Thoracic aorta (tissue), 2 donors: ENCODE measurements at regions not wholly inside any gene's neighbourhood (a gene's known extent, or its start where the extent isn't known, plus 50 kb on each side); places are given as distances from the start of the nearest gene placed in this dataset.

Experiments used
- ATAC-seq: fragments of 150-250 bp; one replicate; pipeline ENCODE4 v1.8.0; 2017; ENCODE audit warnings: low read depth; ENCODE audit not compliant: insufficient number of reproducible peaks, low FRiP score
- DNase-seq: peaks from one replicate; pipeline ENCODE4 v3.0.0-alpha.2; 2020; ENCODE audit warnings: low spot score
- H3K27ac ChIP-seq, 2 donors: fragments of 200-600 bp; sonication (generic); 1 replicate in 1 of 2; 2 replicates in 1 of 2; pipeline ENCODE4 v1.5.1; 2016; ENCODE audit warnings: mild to moderate bottlenecking in 2 of 2, moderate library complexity in 2 of 2
- H3K27me3 ChIP-seq: fragments of 200-600 bp; sonication (generic); replicated peaks from 2 replicates; pipeline ENCODE4 v1.6.0; 2016; ENCODE audit warnings: mild to moderate bottlenecking; ENCODE audit not compliant: insufficient read depth
- H3K36me3 ChIP-seq: fragments of 200-600 bp; sonication (generic); one replicate; pipeline ENCODE4 v1.5.1; 2016
- H3K4me1 ChIP-seq, 2 donors: fragments of 200-600 bp; sonication (generic); 1 replicate in 1 of 2; 2 replicates in 1 of 2; pipeline versions ENCODE4 v1.5.1 to v1.6.0; 2016; ENCODE audit warnings: low read depth in 2 of 2, mild to moderate bottlenecking in 1 of 2; ENCODE audit not compliant: control insufficient read depth in 1 of 2
- H3K4me3 ChIP-seq: fragments of 200-600 bp; sonication (generic); 2 replicates; pipeline ENCODE4 v1.5.1; 2016; ENCODE audit warnings: mild to moderate bottlenecking
- H3K9me3 ChIP-seq: fragments of 200-600 bp; sonication (generic); 2 replicates; pipeline ENCODE4 v1.5.1; 2016
- TF ChIP-seq, protein P1 (sequence below): fragments of 200-600 bp; sonication (generic); IDR thresholded peaks from one replicate; pipeline ENCODE4 v1.5.1; 2019; ENCODE audit warnings: antibody characterized with exemption

DNA sequence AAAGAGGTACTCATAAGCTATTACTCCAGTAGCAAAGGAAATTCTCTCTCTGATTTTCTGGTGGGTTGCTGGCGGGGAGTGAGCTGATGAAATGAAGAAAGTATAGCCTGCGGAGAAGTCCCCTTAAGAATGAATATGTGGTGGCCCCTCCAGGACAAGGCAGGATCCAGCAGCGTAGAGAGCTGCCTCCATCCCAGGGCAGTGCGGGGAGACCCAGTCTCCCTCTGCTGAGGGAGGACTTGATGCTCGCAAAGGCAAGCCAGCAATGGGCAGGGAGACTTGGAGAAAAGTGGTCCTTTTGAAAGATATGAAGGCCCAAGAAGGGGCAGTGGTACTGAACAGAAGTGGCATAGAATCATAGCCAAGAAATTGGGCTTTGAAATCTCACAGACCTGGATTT is 106.0 kb upstream of the SLC44A3 start:
- TF ChIP-seq, protein P1, sequence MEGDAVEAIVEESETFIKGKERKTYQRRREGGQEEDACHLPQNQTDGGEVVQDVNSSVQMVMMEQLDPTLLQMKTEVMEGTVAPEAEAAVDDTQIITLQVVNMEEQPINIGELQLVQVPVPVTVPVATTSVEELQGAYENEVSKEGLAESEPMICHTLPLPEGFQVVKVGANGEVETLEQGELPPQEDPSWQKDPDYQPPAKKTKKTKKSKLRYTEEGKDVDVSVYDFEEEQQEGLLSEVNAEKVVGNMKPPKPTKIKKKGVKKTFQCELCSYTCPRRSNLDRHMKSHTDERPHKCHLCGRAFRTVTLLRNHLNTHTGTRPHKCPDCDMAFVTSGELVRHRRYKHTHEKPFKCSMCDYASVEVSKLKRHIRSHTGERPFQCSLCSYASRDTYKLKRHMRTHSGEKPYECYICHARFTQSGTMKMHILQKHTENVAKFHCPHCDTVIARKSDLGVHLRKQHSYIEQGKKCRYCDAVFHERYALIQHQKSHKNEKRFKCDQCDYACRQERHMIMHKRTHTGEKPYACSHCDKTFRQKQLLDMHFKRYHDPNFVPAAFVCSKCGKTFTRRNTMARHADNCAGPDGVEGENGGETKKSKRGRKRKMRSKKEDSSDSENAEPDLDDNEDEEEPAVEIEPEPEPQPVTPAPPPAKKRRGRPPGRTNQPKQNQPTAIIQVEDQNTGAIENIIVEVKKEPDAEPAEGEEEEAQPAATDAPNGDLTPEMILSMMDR = no peak
- ATAC-seq (no peak), DNase-seq (no peak)

DNA sequence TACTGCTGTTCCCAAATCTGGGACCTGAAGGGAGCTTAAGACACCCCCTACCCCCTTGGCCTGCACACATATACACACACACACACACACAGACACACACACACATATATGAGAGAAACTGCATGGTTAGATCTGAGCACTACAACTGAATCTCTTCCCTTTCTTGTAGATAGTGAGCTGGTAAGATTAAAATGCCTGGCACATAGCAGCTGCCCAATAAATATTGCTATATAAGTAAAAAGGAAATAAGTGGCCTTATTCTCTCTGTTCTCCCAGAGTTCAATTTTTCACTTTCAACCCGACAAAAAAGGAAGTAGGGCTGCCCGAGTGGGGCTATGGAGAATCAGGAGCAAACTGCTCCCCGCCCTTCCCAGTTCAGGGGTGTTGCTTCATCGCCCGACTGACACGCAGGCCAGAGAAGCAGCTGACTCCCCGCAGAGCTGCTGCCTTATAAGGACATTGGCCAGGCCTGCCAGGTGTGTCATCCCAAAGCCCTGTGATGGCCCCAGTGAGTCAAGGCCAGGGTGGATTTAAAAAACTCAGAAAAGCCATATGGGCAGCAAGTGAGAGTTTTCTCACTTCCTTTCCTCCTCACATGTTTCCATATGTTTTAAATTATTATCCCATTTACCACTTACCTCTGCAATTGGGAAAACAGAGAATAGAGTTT is 106.5 kb upstream of the SLC44A3 start:
- DNase-seq (peak; percentile 26), ATAC-seq (no peak)
- TF ChIP-seq, protein P1 = no peak
- Histone ChIP-seq H3K27me3 (no peaks in the 10 kb centered on the region), H3K36me3 (no peaks in the 10 kb centered on the region), H3K4me1 (no peaks in the 10 kb centered on the region), H3K4me3 (no peak overlapping the region), H3K27ac (no peak overlapping the region), H3K9me3 (no peaks in the 10 kb centered on the region)

More for the DNA sequence above, 106.0 kb upstream of the SLC44A3 start:
- Histone ChIP-seq H3K27ac (no peak overlapping the region), H3K27me3 (no peaks in the 10 kb centered on the region), H3K4me1 (no peaks in the 10 kb centered on the region), H3K9me3 (no peaks in the 10 kb centered on the region), H3K36me3 (no peaks in the 10 kb centered on the region), H3K4me3 (no peak overlapping the region)

DNA sequence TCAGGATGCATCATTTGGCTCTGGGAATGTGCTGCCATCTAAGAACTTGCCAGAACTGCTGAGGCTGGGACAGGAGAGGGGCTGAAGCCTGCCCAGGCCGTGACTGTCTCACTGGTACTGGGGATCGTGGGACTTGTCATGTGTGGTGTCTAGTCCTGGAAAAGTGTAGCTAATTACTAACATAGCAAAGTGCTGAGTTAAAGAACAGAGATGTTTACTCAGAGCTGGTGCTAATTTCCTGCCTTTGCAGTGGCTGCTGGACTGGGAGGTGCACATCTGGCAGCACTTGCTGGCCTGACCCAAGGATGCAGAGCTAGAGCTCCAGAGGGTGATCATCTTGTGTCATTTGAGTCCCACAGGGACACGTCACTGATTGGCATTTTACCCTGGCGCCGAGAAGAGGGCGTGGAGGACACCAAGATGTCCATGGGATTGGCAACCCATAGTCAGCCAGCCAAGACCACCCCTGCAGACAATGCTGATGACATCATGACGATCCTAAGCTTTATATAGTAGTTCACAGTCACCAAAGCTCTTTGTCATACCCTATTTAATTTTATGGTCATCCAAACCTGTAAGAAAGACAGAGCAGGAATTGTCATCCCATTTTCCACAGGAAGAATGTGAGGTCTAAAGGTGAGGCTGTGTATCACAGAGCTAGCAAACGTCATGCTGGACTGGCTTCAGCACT is 110.1 kb upstream of the SLC44A3 start:
- H3K4me3 ChIP-seq = no peak overlapping the region
- H3K27me3 ChIP-seq = no peaks in the 10 kb centered on the region
- peaks cover 7 to 21% of the 10 kb centered on the region in 2 donors for H3K4me1 ChIP-seq
- TF ChIP-seq, protein P1 = no peak
- ATAC-seq (no peak), DNase-seq (no peak)
- no peak overlapping the region for H3K27ac ChIP-seq
- no peaks in the 10 kb centered on the region for H3K9me3 ChIP-seq
- no peaks in the 10 kb centered on the region for H3K36me3 ChIP-seq

DNA sequence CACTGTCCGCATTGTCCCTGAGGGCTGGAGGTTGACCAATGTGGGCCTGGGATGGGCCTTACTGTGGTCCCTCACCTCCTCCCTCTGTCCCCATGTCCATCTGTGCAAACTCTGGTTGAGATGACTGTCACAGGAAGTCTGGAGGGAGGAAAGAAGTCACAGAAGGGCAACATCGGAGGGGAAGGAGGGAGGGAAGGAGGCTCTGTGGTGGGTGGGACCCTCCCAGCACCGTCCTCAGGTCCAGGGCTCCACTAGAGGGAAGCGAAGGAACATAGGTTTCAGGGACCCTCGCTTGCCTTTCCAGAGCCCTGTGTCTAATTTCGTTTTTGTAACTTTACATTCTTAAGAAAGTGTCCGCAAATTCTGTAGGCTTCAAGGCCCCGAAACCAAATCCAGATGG is 111.3 kb upstream of the SLC44A3 start:
- no peak overlapping the region for H3K27ac ChIP-seq
- H3K36me3 ChIP-seq = no peaks in the 10 kb centered on the region
- TF ChIP-seq, protein P1 = no peak
- no peak for ATAC-seq
- no peaks in the 10 kb centered on the region for H3K27me3 ChIP-seq
- no peak for DNase-seq
- H3K4me3 ChIP-seq = no peak overlapping the region
- no peaks in the 10 kb centered on the region for H3K9me3 ChIP-seq
- peaks cover 7 to 21% of the 10 kb centered on the region in 2 donors for H3K4me1 ChIP-seq

DNA sequence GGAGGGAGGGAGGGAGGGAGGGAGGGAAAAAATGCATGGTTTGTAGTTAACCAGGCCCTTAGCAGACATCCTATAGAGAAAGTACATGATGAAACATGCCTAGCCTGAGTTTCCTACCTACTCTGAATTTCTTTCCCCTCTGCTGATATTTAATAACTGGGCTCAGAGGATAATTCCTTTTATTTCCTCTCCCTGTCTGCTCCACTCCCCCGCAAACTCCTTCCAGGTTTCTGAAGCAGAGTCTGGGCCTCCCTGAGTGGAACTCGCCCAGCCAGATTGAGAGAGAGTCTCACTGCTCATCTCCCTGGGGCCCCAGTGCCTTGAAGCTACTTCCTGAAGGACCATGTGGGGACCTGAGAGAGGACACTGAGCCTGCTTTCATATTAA is 111.9 kb upstream of the SLC44A3 start:
- Histone ChIP-seq H3K4me3 (no peak overlapping the region), H3K27ac (no peak overlapping the region), H3K27me3 (no peaks in the 10 kb centered on the region), H3K9me3 (no peaks in the 10 kb centered on the region), H3K4me1 (peaks cover 7 to 21% of the 10 kb centered on the region in 2 donors), H3K36me3 (no peaks in the 10 kb centered on the region)
- DNase-seq (no peak), ATAC-seq (no peak)
- TF ChIP-seq, protein P1 = no peak
